DND-41 (cell line): ENCODE measurements at regions not wholly inside any gene's neighbourhood (a gene's known extent, or its start where the extent isn't known, plus 50 kb on each side); places are given as distances from the start of the nearest gene placed in this dataset.

ENCODE experiments used
- CTCF ChIP-seq: IDR thresholded peaks from 2 replicates; pipeline ENCODE4 v1.5.1; 2012; ENCODE audit warnings: borderline replicate concordance, low read length, moderate library complexity, mild to moderate bottlenecking; ENCODE audit not compliant: poor library complexity, severe bottlenecking; ENCODE audit errors: extremely low read depth
- EZH2 ChIP-seq: IDR thresholded peaks from 3 replicates; pipeline ENCODE4 v1.6.1; 2012; ENCODE audit warnings: borderline replicate concordance, low read depth, mild to moderate bottlenecking, moderate library complexity, low read length, inconsistent platforms; ENCODE audit not compliant: severe bottlenecking

DNA sequence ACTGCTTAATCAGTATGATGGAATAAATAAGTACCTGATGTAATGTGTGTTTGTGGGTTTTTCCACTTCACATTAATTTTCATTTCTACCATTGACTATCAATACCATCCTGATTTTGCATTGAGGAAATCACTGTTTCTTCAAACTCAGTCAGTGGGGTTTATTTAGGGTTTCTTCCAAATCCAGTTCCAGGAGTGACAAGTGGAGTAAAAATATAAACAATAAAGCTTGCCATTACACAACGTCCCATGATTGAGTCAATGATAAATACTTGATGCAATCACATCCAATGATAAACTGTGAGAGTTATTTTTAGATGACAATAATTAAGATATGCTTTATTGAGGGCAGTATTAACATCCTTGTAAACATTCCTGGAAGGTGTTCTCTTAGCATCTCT is 1037.4 kb upstream of the GJE1 start:
- TF ChIP-seq CTCF (no peak), EZH2 (no peak)
